Left lobe of liver (tissue), 2 donors: ENCODE measurements at regions not wholly inside any gene's neighbourhood (a gene's known extent, or its start where the extent isn't known, plus 50 kb on each side); places are given as distances from the start of the nearest gene placed in this dataset.

Experiments used
- ATAC-seq: fragments of 200-7000 bp; cut with Tn5 transposase; one replicate; pipeline ENCODE4 v1.9.1; 2020; ENCODE audit warnings: mild to moderate bottlenecking, moderate library complexity
- DNase-seq: peaks from one replicate; pipeline ENCODE4 v3.0.0-alpha.2; 2020; ENCODE audit warnings: low spot score
- donor health status: DM: no; HTN: no; CAD: no; lungs with moderate emphysema.
- donor health status: DM: no; HTN: yes; CAD: no.

GRCh38 chr2:6784291-6784690 lies 81.4 kb downstream of the CMPK2 start:
- ATAC-seq (no peak), DNase-seq (no peak)

- DNase-seq (no peak), ATAC-seq (no peak)
Observed at GRCh38 chr2:6785493-6785892, 80.2 kb downstream of the CMPK2 start.

- no peak for DNase-seq
- ATAC-seq, result no peak
Observed at GRCh38 chr2:6787376-6787775, 78.3 kb downstream of the CMPK2 start.

- DNase-seq (no peak), ATAC-seq (no peak)
Observed at GRCh38 chr2:6788614-6789013, 77.1 kb downstream of the CMPK2 start.

GRCh38 chr2:6789559-6790138 lies 76.1 kb downstream of the CMPK2 start:
- no peak for ATAC-seq

GRCh38 chr2:6791682-6792081 lies 74.0 kb downstream of the CMPK2 start:
- DNase-seq, result no peak
- ATAC-seq, result no peak

More at GRCh38 chr2:6789559-6790138, 76.1 kb downstream of the CMPK2 start:
- no peak for DNase-seq

GRCh38 chr2:6792883-6793282 lies 72.8 kb downstream of the CMPK2 start:
- ATAC-seq (no peak), DNase-seq (no peak)

GRCh38 chr2:6793371-6793770 lies 72.3 kb downstream of the CMPK2 start:
- no peak for DNase-seq
- ATAC-seq, result peak; percentile 46

- no peak for DNase-seq
- ATAC-seq, result no peak
Observed at GRCh38 chr2:6793913-6794312, 71.8 kb downstream of the CMPK2 start.

- no peak for ATAC-seq
- no peak for DNase-seq
Observed at GRCh38 chr2:6794448-6794847, 71.3 kb downstream of the CMPK2 start.
